Panc1 (cell line): ENCODE measurements at regions not wholly inside any gene's neighbourhood (a gene's known extent, or its start where the extent isn't known, plus 50 kb on each side); places are given as distances from the start of the nearest gene placed in this dataset.

Experiments used
- ATAC-seq: fragments of 200-7000 bp; cut with Tn5 transposase; 2 replicates; pipeline ENCODE4 v1.9.1; 2020; ENCODE audit warnings: mild to moderate bottlenecking, moderate library complexity
- BruUV-seq: library from RNA; stranded (reverse); fragments of 400-500 nt; replicated peaks from 2 replicates; lab custom pipeline; 2021; lab: Mats Ljungman, UMichigan
- CTCF ChIA-PET: fragments of 300-600 bp; sonication (Branson Sonifier 250); formaldehyde crosslinking; loops from one replicate; lab custom pipeline; 2022; ENCODE audit warnings: antibody characterized with exemption; lab: Charles Lee
- POLR2A ChIA-PET: fragments of 300-600 bp; sonication (Branson Sonifier 250); formaldehyde crosslinking; loops from one replicate; lab custom pipeline; 2022; ENCODE audit warnings: antibody characterized with exemption; lab: Charles Lee
- DNase-seq: peaks from one replicate; pipeline ENCODE4 v3.0.0-alpha.2; 2010; ENCODE audit warnings: low read depth, low spot score
- H3K27ac ChIP-seq: 2 replicates; pipeline ENCODE4 v1.5.1; 2011; ENCODE audit warnings: mild to moderate bottlenecking, low read length, inconsistent platforms
- H3K27me3 ChIP-seq: fragments of 200-500 bp; sonication (Bioruptor generic); 2 replicates; pipeline ENCODE4 v1.6.0; 2014; ENCODE audit warnings: low read length, inconsistent platforms; ENCODE audit not compliant: control insufficient read depth, insufficient read depth
- H3K36me3 ChIP-seq: fragments of 200-500 bp; sonication (Bioruptor generic); 2 replicates; pipeline ENCODE4 v1.5.1; 2014; ENCODE audit warnings: inconsistent platforms, mild to moderate bottlenecking, low read length, moderate library complexity; ENCODE audit not compliant: control insufficient read depth, insufficient read depth
- H3K4me1 ChIP-seq: 2 replicates; pipeline ENCODE4 v1.5.1; 2011; ENCODE audit warnings: inconsistent platforms, mild to moderate bottlenecking, low read length, moderate library complexity; ENCODE audit not compliant: control insufficient read depth, insufficient read depth
- H3K4me3 ChIP-seq, 2 experiments: 2 replicates each; pipeline ENCODE4 v1.5.1; 2011 to 2012; ENCODE audit warnings: low read depth in 2 of 2, low read length in 2 of 2, mild to moderate bottlenecking in 2 of 2, inconsistent platforms in 1 of 2, moderate library complexity in 1 of 2
- H3K9me3 ChIP-seq: fragments of 200-500 bp; sonication (Bioruptor generic); 2 replicates; pipeline ENCODE4 v1.5.1; 2014; ENCODE audit warnings: low read depth, mild to moderate bottlenecking, inconsistent platforms, low read length, moderate library complexity; ENCODE audit not compliant: control insufficient read depth, insufficient read depth
- POLR2AphosphoS5 ChIP-seq: IDR thresholded peaks from 2 replicates; pipeline ENCODE4 v1.6.1; 2012; ENCODE audit warnings: mild to moderate bottlenecking, low read depth, low read length, moderate library complexity
- SIN3A ChIP-seq: IDR thresholded peaks from 2 replicates; pipeline ENCODE4 v1.6.1; 2012; ENCODE audit warnings: low read depth, mild to moderate bottlenecking, low read length, moderate library complexity, borderline replicate concordance; ENCODE audit not compliant: insufficient read depth
- TCF7L2 ChIP-seq: IDR thresholded peaks from 2 replicates; pipeline ENCODE4 v1.6.1; 2011; ENCODE audit warnings: mild to moderate bottlenecking, low read depth, low read length, inconsistent platforms
- in situ Hi-C: cut with HindIII; loops from 2 replicates; pipeline ENCODE4 v1.10.0; 2016; ENCODE audit warnings: low sequenced_read_pairs, low pct_unique_long_range_greater_than_20kb
- intact Hi-C: fragments of 100-400 bp; cut with micrococcal nuclease; formaldehyde crosslinking; loops from one replicate; pipeline ENCODE4 v1.10.0; 2022; ENCODE audit not compliant: unreplicated experiment
- TF ChIP-seq, protein P1 (sequence below): fragments of 450-650 bp; IDR thresholded peaks from 2 replicates; pipeline ENCODE4 v1.5.1; 2017; ENCODE audit warnings: mild to moderate bottlenecking
- TF ChIP-seq, protein P2 (sequence below), 2 experiments: IDR thresholded peaks; 2 replicates each; pipeline ENCODE4 v1.6.1; 2011 to 2012; ENCODE audit warnings: low read depth in 2 of 2, control low read depth in 1 of 2, low read length in 1 of 2, mild to moderate bottlenecking in 1 of 2, moderate library complexity in 1 of 2; ENCODE audit not compliant: insufficient read depth in 1 of 2

DNA sequence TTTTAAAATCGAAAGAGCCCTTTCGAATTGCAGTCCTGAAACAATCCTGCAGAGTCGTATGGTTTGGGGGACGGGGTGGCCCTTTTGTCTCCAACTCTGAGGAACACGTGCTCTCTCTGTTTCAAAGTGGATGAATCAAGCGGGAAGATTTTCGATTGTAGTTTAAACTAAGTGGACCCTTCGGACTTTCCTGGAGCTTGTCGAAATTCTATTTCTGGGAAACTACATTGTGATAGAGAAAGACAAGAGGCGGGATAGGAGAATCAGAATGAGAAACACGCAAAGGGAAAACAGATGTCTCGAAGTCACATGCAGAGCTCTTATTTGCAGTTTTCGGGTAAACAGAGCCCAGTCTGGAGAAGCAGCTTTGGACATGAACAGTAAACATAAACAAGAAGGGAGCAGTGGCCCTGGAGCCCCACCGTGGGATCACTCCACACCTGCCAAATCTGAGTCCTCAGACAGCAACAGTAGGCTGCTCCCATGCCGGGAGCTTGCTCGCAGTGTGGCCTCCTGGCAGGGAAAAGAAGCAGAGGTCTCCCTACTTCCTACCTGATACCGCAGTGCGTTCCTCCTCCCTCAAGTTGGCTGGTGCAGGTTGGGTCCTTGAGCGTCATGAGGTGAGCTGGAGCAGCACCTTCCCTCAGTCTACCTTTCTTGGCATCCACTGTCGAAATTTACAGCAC lies 202.4 kb downstream of the SLC4A3 start:
- Histone ChIP-seq H3K4me3 (no peak overlapping the region), H3K4me1 (no peaks in the 10 kb centered on the region), H3K27ac (no peak overlapping the region), H3K9me3 (no peaks in the 10 kb centered on the region), H3K27me3 (no peaks in the 10 kb centered on the region), H3K36me3 (no peaks in the 10 kb centered on the region)
- CTCF ChIA-PET, result no interaction called here
- BruUV-seq, result no TSS peak
- TF ChIP-seq, protein P1, sequence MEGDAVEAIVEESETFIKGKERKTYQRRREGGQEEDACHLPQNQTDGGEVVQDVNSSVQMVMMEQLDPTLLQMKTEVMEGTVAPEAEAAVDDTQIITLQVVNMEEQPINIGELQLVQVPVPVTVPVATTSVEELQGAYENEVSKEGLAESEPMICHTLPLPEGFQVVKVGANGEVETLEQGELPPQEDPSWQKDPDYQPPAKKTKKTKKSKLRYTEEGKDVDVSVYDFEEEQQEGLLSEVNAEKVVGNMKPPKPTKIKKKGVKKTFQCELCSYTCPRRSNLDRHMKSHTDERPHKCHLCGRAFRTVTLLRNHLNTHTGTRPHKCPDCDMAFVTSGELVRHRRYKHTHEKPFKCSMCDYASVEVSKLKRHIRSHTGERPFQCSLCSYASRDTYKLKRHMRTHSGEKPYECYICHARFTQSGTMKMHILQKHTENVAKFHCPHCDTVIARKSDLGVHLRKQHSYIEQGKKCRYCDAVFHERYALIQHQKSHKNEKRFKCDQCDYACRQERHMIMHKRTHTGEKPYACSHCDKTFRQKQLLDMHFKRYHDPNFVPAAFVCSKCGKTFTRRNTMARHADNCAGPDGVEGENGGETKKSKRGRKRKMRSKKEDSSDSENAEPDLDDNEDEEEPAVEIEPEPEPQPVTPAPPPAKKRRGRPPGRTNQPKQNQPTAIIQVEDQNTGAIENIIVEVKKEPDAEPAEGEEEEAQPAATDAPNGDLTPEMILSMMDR, result no peak
- TF ChIP-seq, protein P2, sequence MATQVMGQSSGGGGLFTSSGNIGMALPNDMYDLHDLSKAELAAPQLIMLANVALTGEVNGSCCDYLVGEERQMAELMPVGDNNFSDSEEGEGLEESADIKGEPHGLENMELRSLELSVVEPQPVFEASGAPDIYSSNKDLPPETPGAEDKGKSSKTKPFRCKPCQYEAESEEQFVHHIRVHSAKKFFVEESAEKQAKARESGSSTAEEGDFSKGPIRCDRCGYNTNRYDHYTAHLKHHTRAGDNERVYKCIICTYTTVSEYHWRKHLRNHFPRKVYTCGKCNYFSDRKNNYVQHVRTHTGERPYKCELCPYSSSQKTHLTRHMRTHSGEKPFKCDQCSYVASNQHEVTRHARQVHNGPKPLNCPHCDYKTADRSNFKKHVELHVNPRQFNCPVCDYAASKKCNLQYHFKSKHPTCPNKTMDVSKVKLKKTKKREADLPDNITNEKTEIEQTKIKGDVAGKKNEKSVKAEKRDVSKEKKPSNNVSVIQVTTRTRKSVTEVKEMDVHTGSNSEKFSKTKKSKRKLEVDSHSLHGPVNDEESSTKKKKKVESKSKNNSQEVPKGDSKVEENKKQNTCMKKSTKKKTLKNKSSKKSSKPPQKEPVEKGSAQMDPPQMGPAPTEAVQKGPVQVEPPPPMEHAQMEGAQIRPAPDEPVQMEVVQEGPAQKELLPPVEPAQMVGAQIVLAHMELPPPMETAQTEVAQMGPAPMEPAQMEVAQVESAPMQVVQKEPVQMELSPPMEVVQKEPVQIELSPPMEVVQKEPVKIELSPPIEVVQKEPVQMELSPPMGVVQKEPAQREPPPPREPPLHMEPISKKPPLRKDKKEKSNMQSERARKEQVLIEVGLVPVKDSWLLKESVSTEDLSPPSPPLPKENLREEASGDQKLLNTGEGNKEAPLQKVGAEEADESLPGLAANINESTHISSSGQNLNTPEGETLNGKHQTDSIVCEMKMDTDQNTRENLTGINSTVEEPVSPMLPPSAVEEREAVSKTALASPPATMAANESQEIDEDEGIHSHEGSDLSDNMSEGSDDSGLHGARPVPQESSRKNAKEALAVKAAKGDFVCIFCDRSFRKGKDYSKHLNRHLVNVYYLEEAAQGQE (IDR thresholded peaks at IDR 0.05; ENCODE audit: insufficient read depth in 1 of 2, low read depth in 2 of 2, low read length in 1 of 2), result no peak
- no peak for TF ChIP-seq SIN3A
- no peak for TF ChIP-seq TCF7L2
- TF ChIP-seq POLR2AphosphoS5, result no peak
- DNase-seq (no peak), ATAC-seq (no peak)
- in situ Hi-C loops (no loop called here), intact Hi-C loops (no loop called here)
- POLR2A ChIA-PET, result no interaction called here

DNA sequence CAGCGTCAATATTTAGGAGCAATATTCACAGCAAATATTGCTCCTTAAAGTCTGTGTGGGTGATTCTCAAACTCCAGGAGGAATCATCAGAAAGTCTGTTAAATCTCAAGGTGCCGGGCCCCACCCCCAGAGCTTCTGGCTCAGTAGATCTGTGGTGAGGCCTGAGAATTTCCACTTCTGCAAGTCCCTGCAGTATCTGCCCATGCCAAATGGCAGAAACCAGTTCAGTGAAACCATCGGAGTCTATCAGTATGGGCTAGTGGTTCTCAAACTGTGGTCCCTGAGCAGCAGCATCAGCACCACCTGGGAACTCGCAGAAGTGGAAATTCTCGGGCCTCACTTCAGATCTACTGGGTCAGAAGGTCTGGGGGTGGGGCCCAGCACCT lies 202.9 kb downstream of the SLC4A3 start:
- H3K9me3 ChIP-seq, result no peaks in the 10 kb centered on the region
- H3K36me3 ChIP-seq, result no peaks in the 10 kb centered on the region
- in situ Hi-C loops (no loop called here), intact Hi-C loops (no loop called here)
- no peak for ATAC-seq
- H3K4me3 ChIP-seq, result no peak overlapping the region
- H3K4me1 ChIP-seq, result no peaks in the 10 kb centered on the region
- CTCF ChIA-PET, result no interaction called here
- BruUV-seq, result no TSS peak
- H3K27ac ChIP-seq, result no peak overlapping the region
- H3K27me3 ChIP-seq, result no peaks in the 10 kb centered on the region
- no peak for DNase-seq
- TF ChIP-seq, protein P1, result no peak
- TF ChIP-seq TCF7L2 (no peak), POLR2AphosphoS5 (no peak), SIN3A (no peak)
- TF ChIP-seq, protein P2 (IDR thresholded peaks at IDR 0.05; ENCODE audit: insufficient read depth in 1 of 2, low read depth in 2 of 2, low read length in 1 of 2), result no peak
- POLR2A ChIA-PET, result no interaction called here
